GM13976 (cell line): ENCODE measurements at regions not wholly inside any gene's neighbourhood (a gene's known extent, or its start where the extent isn't known, plus 50 kb on each side); places are given as distances from the start of the nearest gene placed in this dataset.

Experiments used
- DNase-seq: peaks from one replicate; pipeline ENCODE4 v3.0.0; 2012; ENCODE audit warnings: low spot score
- in situ Hi-C: fragments of 300-500 bp; cut with MboI; formaldehyde crosslinking; loops from one replicate; pipeline ENCODE4 v1.12.0; 2022; ENCODE audit warnings: low sequenced_read_pairs, mixed read lengths, inconsistent platforms; ENCODE audit not compliant: unreplicated experiment
- TF ChIP-seq, protein P1 (sequence below): IDR thresholded peaks from 2 replicates; pipeline ENCODE4 v1.5.1; 2012; ENCODE audit warnings: borderline replicate concordance, mild to moderate bottlenecking; ENCODE audit not compliant: insufficient read depth; ENCODE audit errors: extremely low read depth, missing control alignments, control extremely low read depth

- TF ChIP-seq, protein P1, sequence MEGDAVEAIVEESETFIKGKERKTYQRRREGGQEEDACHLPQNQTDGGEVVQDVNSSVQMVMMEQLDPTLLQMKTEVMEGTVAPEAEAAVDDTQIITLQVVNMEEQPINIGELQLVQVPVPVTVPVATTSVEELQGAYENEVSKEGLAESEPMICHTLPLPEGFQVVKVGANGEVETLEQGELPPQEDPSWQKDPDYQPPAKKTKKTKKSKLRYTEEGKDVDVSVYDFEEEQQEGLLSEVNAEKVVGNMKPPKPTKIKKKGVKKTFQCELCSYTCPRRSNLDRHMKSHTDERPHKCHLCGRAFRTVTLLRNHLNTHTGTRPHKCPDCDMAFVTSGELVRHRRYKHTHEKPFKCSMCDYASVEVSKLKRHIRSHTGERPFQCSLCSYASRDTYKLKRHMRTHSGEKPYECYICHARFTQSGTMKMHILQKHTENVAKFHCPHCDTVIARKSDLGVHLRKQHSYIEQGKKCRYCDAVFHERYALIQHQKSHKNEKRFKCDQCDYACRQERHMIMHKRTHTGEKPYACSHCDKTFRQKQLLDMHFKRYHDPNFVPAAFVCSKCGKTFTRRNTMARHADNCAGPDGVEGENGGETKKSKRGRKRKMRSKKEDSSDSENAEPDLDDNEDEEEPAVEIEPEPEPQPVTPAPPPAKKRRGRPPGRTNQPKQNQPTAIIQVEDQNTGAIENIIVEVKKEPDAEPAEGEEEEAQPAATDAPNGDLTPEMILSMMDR = no peak
- in situ Hi-C loops = no loop called here
- no peak for DNase-seq
These were observed 250.4 kb upstream of the IRX4 start for GRCh38 chr5:2133080-2133479.

GRCh38 chr5:2132497-2132847 is 249.7 kb upstream of the IRX4 start:
- no peak for DNase-seq
- in situ Hi-C loops = no loop called here
- TF ChIP-seq, protein P1 = no peak

DNA sequence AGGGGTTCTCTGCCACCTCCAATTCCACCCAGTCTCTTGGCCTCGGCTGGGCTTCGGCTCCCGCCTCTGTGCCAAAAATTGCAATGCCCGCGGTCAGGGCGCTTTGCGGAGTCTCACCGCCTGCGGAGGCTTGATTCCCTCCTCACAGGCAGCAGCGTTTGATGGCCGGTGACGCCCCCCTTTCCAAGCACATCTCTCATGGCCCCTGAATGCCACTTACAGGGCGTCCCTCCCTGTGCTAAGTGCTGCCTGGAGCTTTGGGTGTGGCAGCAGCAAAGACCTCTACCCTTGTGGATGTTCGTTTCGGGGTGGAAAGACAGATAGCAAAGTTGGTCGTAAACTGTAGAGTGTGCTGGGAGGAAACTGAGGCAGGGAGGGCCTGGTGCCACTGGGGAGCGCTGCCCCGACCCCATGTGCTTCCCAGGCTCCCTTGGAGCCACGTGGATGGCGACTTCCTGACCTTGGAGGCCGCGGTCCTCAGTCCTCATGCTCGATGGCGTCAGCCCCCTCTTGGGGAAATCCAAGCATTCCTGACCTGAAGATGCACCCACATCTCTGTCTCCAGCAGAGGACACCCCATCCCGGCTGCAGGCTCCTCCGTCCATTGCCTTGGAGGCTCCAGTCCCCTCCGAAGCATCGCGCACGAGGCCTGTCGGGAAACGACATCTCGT is 249.2 kb upstream of the IRX4 start:
- DNase-seq = no peak
- in situ Hi-C loops = no loop called here
- TF ChIP-seq, protein P1 = no peak

GRCh38 chr5:2131196-2131595 is 248.5 kb upstream of the IRX4 start:
- no peak for DNase-seq
- in situ Hi-C loops = no loop called here
- TF ChIP-seq, protein P1 = no peak

GRCh38 chr5:2130361-2130760 is 247.6 kb upstream of the IRX4 start:
- TF ChIP-seq, protein P1 = no peak
- no peak for DNase-seq
- in situ Hi-C loops = no loop called here

DNA sequence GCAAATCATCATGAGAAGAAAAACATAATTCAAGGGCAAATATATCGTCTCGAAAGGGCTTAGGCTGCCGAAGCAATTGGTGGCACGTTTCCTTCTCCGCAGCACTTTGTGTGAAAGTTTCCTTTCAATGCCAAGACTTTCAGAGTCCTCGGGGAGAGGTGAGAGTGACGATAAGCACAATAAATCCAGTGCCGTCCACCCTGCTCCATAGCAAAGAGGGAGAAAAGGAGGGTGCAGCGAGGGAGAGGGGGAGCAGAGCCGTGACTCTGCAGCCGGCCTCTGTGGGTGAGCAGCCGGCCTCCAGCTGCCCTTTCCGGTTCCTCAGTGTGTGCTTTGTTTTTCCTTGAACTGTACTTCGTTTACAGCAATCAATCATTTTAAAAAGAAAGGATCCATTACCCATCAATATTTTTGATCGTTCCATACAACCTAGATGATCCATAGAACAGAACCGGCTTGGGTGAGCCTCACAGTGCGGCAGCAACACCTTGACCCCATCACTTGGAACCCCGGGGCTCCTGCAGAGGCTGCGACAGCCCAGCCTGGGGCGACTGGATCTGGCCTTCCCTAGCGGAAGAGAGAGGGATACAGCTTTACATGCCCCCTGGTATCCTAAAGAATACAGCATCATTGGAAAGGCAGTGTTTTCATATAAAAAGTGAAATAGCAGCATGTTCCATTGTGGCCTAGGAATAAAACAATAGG is 247.0 kb upstream of the IRX4 start:
- in situ Hi-C loops = no loop called here
- TF ChIP-seq, protein P1 = no peak
- DNase-seq = no peak
